Putamen (tissue), 1 donor: ENCODE measurements at regions not wholly inside any gene's neighbourhood (a gene's known extent, or its start where the extent isn't known, plus 50 kb on each side); places are given as distances from the start of the nearest gene placed in this dataset.
"Not testable (repeated sequence)": the region's sequence is repeated elsewhere in the genome, so short reads cannot be mapped to it uniquely, and the experiment has no call there.

ENCODE experiments used
- DNase-seq: peaks from one replicate; pipeline ENCODE4 v3.0.0-alpha.2; 2016; ENCODE audit warnings: low spot score

DNA sequence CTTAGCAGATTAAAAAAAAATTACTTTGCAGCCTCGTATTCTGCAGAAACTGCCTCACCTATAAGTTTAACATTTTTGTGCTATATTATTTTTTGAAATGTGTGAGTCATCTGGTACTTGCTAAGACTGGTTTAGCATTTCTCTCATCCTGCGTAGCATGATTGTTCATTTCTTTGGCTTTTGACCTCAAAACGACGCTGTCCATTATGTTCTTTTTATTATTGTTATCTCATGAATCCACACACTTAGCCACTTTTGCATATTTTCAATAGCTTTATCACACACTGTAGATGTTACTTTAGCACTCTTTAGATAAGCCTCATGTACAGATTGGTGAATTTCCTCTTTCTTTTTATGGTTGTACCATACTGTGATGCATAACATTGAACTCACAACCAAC lies 1004.9 kb upstream of the NCAM2 start:
- DNase-seq, result no peak

DNA sequence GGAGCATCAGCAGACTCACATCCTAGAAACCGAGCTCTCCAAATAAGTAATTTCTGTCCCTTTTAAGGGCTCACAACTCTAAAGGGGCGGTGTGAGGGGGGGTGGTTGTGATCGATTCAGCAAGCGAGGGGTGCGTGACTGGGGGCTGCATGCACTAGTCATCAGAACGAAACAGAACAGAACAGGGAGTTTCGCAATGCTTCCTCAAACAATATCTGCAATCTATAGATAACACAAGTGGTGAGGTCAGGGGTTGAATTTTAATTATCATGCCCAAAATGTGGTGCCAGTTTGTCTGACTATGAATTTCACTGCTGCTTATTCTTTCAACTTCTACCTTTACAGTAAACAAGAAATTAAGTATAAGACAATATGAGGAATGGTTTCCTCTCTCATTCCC lies 1003.0 kb upstream of the NCAM2 start:
- no peak for DNase-seq

DNA sequence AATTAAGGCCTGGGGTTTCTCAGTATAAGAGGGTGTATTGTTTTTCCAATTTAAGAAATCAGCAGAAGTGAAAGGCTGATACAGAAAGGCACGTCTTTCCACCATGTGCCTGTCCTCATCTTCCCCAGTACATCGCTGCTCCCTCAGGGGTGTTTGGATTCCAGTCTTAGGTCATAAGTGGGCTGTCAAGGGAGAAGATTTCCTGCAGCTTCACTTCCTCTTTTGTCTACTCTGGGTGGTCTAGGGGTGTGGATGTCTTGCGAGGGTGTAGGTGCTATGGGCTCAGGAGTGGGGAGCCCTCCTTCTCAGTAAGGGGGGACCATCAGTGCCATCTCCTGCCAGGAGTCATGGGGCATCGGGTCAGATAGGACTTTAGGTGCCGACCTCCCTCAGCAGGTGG lies 999.8 kb upstream of the NCAM2 start:
- DNase-seq, result no peak

DNA sequence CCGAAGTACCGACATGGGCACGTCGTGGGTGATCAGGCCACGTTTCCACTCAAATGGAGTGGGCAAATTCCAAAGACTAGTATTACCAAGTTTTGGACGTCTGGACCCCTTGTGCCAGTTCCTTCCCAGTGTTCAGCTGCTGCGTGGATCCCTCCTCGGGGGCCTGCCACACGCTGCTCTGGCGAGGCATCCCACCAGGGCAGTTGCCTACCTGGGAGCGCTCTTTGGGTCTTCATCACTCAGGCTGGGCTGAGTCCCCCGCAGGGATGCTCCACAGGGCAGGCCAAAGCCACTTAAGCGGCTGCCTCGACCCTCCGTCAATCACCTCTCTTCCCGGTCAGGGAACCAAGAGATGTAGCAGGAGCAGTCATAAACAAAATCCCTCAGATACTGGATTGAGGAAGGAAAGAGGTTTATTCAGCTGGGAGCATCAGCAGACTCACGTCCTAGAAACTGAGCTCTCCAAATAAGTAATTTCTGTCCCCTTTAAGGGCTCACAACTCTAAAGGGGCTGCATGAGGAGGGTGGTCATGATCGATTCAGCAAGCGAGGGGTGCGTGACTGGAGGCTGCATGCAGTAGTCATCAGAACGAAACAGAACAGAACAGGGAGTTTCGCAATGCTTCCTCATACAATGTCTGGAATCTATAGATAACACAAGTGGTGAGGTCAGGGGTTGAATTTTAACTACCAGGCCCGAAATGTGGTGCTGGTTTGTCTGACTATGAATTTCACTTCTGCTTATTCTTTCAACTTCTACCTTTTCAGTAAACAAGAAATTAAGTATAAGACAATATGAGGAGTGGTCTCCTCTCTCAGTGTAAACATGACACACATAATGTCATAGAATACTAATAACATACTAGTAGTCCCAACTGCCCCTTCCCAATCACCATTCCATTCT lies 998.6 kb upstream of the NCAM2 start:
- no peak for DNase-seq

DNA sequence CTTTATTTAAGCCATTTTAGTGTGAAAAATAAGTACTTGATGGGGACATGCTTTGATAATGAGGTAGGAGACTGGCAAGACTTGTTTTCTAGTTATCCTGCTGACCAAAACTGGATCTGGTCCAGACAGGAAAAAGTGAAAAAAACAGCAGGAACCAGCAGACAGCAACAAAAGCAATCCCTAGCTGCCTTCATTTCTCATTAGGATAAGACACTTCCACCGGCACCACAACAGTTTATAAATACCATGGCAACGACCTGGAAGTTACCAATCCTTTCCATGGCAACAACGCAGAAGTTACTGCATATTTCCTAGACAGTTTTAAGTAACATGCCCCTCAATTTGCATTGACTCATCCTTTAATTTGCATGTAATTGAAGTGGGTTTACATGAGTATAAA lies 993.8 kb upstream of the NCAM2 start:
- DNase-seq, result no peak

DNA sequence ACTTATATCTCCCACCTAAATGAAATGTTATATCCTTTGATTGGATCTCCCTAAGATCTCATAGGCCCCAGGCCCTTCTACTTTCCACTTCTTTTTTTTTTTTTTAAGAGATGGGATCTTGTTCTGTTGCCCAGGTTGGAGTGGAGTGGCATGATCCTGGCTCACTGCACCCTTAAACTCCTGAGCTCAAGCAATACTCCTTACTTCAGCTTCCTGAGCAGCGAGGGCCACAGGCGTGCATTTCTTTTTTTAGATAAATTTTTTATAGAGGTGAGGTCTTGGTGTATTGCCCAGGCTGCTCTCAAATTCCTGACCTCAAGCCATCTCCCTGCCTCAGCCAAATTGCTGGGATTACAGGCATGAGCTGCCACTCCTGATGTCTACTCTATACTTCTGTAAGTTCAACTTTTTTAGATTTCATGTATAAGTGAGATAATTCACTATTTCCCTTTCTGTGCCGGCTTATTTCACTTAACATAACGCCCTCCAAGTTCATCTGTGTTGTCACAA lies 987.5 kb upstream of the NCAM2 start:
- DNase-seq, result no peak

DNA sequence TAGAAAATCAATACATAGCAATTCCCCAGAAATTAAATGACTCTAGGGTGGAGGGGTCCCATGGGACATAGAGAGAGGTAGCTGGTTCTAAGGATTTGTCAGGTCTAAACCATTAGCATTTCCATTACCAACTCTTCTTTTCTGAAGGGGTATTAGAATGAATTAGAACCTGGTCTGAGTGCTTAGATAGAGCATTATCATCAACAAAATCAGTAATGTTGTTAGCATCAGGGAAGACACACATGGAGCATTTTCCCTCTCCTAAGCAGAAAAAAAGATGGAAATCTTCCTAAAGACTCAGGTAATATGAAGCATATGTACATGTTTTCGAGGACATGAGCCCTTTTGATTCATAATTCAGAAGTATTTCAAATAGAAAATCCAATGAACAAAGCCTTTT lies 984.4 kb upstream of the NCAM2 start:
- no peak for DNase-seq

DNA sequence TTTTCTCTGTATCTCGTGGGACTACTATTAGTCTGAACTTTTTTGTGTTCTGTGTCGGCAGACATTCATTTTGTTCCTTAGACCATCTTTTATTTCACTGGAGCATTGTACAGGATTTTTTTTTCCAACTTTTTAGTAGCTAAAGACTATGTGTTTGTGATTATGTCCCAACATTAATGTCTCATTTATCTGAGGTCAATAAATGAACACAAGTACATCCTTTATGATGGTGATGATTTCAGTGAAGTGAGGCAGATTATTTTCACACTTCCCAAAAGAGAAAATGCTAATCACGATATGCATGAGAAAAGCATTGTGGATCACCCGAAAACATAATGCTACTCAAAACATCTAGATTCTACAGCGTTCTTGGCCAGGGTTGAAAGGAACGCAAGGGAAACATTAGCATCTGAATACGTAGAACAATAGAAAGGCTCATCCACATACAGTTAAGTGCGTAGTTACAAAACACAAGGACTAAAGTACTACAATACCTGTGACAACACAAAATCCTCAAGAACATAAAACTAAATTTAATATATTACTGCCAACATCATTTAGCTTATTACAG lies 981.7 kb upstream of the NCAM2 start:
- DNase-seq, result no peak

DNA sequence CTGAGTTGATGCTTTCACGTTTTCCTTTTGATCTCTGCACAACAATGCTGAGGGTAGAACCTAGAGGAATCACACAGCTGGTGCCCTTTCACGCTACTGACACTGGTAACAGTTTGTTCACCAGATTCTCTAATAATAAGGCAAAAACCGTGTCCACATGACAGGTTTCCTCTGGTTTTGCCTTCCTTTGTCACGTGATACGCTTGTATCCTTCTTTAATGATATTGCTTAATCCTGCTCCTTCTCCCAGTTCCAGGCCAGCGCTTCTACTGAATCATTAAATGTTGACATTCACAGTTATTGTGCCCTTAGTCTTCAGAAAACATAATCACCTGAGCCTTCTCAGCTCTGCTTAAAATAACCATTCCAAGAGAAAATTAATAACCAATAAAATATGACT lies 978.2 kb upstream of the NCAM2 start:
- no peak for DNase-seq

DNA sequence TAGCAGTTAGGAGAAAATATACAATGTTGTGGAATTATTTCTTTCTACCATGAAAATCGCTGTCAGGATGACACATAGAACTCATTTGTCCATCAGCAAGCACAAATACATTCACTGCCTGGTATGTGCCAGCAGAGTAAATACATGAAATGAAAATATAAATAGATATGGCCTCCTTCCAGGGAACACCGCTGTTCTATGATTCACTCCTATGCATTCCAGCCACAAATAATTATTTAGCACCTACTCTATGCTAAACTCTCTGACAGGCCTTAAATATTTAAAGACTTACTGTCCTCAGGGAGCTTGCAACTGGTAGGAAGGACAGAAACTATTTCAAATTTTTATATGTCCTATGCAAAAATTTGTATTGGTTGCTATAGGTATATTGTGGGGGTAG lies 975.0 kb upstream of the NCAM2 start:
- no peak for DNase-seq

DNA sequence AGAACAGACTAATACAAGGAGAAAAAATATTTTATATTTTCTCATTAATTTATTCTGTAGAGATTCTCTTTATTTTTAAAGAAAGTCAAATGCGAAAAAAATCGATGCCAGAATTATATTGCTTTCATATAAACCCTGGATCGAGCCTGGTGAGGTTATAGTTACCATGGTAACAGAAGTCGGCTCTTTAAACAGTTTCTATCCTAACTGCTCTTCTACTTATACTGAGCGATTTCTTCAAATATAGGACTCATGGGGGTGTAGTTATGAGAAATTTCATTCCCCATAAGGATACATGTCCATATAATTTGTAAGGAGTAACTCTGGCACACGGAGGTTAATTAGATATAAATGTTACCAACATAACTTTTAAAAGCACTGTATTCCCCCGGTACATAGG lies 973.5 kb upstream of the NCAM2 start:
- DNase-seq, result no peak

DNA sequence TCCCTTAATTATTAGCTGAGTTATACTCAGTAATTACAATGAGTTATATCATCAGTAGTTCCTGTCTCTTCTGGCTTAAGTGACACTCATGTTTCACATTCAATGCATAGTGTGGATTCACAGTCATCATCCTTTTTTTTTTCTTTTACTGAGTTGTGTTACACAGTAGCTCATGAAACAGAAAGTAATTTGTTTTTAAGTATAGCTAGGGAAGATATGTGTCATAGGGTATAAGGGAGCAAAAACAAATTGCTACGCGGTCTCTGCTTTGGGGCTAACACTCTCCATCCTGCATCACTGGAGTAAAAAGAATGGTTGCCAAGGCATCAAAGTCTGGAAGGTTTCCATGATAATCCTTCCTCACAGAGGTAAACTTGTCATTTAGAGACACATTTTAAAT lies 971.7 kb upstream of the NCAM2 start:
- DNase-seq, result no peak

DNA sequence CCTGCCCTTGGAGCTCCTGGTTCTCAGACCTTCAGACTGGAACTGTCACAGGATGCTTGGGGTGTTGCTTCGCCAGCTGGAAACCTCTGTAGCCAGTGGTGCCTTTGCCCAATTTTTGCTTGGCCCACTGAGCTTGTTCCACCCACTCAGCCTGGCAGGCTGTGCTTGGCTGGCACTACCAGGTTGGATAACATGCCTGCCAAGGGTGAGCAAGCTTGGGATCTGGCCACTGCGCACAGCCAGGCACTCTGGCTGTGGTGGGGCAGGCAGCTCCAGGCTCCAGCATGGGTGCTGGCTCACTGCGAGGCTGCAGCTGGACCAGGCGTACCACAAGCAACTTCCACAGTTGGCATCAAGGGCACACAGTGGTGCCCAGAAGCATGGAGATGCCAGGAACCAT lies 967.8 kb upstream of the NCAM2 start:
- DNase-seq, result no peak

DNA sequence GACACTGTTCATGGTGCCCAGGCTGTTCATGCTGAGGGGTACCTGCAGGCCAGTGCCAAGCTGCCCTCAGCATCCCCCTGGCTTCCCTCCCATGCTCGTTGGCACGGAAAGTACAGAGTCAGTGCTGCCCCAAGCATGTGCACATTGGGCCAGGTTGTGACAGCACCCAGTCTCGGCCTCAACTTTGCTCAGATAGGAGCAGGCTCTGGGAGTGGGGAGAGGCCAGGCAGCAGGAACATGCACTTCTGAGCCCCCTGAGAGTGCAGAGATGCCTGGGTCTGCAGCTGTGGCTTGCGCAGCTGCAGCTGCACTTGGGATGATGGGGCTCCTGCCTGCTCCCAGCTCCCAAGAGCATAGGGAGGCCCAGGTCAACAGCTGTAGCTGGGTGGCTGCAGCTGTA lies 966.4 kb upstream of the NCAM2 start:
- DNase-seq, result no peak

DNA sequence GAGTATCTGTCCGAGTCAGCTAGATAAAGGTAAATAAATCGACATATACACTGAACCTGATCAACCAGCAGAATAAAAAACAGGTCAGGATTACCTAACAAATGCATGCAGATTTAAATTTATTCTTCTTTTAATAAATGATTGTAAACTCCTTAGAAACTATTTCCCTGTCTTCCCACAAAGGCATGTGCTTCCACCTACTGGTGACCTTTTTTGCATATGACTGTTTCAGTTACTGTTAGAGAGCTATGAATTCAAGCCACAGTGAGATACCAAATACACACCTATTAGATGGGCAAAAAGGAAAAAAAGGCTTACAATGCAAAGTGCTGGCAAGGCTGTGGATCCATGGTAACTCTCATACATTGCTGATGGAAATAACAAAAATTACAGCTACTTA lies 957.4 kb upstream of the NCAM2 start:
- peak; percentile 1 for DNase-seq

DNA sequence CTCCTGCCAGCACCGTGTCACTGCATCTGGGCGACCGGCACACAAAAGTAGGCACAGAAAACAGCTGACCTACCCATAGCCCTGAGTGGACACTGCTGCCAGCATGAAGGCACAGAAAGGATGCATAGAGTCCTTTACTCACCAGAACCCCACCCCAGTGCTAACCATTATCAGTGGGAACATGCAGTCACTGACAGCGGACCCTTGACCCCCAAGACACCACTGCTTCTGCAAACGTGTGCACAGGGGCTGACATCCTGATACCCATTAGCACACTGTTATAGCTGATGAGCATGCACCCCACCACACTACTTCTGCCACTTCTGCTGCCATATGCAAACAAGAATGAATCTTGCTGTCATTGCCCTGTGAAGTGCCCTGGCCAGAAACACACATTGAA lies 953.0 kb upstream of the NCAM2 start:
- no peak for DNase-seq

DNA sequence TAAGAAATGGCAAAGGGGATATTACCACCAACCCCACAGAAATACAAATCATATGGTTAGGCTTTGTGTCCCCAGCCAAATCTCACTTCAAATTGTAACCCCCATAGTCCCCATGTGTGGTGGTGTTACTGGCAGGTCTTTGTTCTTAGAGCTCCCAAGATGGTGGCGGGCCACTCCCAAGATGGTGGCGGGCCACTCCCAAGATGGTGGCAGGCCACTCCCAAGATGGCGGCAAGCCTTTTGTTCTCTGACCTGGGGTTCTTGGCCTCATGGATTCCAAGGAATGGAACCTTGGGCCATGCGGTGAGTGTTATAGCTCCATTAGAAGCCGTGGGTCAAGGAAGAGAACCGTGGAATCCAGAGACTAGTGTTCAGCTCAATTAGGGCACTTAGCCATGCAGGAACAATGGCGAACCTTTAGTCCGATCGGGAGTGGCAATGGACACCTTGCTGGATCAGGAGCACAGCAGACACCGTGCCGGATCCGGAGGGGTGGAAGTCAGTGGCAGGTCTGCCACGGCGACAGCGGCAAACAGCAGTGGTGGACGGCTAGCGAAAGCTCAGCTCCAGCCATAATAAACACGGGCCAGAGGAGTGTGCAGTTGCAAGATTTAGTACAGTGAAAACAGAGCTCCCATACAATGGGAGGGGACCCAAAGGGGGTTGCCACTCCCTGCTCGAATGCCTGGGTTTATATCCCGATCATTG lies 949.9 kb upstream of the NCAM2 start:
- DNase-seq, result not testable (repeated sequence)

DNA sequence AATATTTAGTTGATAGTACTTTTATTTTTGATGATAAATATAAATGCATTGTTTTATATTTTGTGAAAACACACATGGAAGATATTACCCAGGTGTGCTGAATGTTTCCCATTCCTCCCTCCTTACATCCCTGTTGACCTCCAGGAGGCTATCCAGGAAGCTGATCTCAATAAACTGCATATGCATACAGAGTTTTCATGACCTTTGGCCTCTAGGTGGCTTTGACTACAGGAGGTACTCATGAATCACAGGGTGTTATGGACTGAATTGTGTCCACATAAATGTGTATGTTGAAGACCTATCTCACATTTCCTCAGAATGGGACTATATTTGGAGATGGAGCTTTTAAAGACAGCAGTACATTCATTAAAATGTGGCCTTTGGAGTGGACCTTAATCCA lies 914.9 kb upstream of the NCAM2 start:
- DNase-seq, result no peak

DNA sequence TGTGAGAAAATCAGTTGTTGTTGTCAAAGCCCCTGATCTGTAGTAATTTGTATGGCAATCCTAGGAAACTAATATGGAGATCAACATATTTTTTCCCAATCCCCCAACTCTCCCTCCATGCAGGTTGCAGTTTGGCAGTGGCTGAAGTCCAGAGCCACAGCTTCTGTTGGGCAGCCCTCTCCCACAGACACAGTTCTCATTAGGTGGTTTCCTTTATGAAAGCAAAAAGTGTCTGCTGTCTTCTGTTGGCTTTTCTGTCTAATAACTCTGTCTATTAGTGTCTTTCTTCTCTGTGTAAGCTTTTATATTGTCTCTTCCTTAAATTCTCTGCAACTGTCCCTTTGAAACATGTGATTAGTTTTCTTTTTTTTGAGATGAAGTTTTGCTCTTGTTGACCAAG lies 914.3 kb upstream of the NCAM2 start:
- no peak for DNase-seq

DNA sequence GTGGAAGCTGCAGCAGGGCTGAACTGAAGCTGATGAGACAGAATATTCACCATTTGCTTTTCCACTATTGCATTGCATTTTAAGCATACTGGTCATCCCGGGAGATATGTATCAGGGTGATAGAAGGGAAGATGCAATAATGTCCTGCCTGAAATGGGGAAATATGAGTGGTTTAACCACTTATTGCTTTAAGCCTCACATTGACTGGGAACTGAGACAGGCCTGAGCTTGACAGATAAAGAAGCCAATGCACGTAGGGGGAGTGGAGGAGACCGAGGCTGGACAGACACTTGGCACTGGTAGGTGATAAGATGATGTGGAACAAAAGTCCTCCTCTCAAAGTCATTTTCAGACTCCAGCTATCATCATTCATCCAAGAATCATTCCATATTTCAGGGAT lies 911.7 kb upstream of the NCAM2 start:
- DNase-seq, result no peak

DNA sequence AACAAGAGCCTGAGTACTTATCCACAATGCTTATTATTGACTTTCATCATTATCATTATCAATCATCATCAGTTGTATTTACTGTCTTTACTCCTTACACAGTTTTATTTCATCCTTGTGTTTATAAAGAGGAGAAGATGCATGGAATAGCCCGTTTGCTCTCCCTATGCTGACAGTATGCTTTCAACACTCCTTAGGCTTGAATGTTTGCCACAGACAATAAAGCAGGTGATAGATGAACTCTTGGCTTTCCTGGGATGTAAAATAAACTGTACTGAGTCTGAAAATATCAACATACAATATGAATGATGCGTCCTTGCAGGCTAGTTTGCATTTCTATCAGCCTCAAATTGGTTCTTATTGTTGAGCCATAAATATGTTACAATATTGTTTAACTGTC lies 891.8 kb upstream of the NCAM2 start:
- no peak for DNase-seq

DNA sequence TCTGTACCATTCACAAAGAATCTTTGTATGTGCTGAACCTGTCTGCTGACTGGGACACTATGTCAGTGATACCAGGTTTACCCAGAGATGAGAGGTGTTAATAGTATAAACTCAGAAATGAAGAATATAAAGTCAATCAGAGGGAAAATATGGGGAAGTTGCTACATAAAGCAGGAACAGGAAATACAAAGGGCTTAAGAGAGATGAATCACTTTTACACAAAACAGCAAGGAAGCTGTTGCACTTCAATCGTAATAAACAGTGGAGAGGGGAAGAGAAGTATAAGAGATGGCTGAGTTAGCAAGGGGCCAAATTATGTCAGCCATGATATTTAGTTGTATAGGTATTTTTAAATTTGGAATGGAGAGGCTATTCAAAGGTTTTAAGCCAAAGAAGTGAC lies 890.2 kb upstream of the NCAM2 start:
- DNase-seq, result no peak

DNA sequence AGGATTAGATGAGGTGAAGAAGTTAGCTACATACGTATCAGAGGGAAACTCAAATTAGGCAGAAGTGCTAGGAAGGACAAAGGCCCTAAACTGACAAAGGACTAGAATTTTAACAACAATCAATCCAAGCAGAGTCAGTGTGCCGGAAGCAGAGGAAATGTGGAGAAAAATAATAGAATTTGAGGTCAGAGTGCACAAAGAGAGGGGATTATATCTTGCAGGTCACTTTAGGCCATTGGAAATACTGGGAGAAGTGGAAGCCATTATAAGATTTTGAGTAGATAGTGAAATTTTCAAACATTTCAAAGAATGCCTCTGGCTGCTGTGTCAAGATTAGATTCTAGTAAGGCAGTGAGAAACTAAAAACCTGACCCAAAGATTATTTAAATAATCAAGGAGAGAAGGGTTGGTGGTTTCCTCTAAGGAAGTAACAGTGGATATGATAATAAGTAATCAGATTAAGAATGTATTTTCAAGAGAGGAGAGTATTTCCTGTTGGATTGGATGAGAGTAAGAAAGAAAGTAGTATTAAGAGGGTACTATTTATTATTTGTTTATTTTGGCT lies 889.2 kb upstream of the NCAM2 start:
- no peak for DNase-seq
